GM21786 (cell line): ENCODE measurements at regions not wholly inside any gene's neighbourhood (a gene's known extent, or its start where the extent isn't known, plus 50 kb on each side); places are given as distances from the start of the nearest gene placed in this dataset.
A peak's percentile ranks its signal among the peaks of the same experiment; 100 is the strongest.
"Not testable (repeated sequence)": the region's sequence is repeated elsewhere in the genome, so short reads cannot be mapped to it uniquely, and the experiment has no call there.

Experiments
- ATAC-seq: cut with Tn5 transposase; IDR thresholded peaks from one replicate; pipeline ENCODE4 v1.9.1; 2021; ENCODE audit not compliant: unreplicated experiment

DNA sequence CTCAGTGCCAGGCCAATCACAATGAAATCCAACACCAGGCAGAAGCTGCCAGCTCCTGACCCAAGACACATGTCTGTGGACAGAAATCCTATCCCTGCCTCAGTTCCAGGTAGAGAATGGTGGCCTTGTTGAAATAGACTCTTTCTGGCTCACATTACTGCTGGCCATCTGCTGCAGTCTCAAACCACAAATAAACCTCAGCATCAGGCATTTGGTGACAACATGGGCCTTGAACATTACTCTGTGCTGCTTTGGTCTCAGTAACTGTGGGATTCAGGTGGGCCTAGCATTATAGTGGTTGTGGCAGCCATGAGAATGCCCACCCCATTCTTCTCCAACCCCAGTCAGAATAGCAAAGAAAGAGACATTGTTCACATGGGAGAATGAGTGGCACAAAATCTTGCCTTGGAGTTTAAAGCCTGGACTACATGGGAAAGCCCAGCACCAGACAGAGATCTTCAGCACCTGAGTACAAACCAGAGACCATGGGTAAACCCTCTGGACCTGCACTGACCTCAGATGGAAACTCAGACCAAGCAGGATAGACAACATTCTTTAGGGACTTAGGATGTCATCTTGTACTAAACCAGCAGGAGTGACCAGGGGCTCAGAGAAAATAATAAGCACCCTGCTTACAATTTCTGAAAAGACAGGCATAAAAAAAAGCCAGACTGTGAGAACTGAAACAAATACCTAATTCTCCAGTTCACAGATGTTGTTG is 50.4 kb upstream of the TRAM1L1 start:
- ATAC-seq: no peak

DNA sequence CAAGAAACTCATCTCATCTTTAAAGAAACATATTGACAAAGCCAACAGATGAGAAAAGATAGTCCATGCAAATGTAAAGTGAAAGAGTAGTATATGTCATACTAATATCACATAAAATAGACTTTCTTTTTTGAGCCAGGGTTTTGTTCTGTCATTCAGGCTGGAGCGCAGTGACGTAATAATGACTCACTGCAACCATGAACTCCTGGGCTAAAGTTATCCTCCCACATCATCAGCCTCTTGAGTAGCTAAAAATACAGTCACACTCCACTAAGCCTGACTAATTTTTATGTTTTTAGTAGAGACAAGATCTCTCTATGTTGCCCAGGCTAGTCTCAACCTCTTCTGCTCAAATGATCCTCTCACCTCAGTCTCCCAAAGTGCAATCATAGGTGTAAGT is 51.8 kb upstream of the TRAM1L1 start:
- ATAC-seq: no peak

GRCh38 chr4:117138732-117139131 is 53.4 kb upstream of the TRAM1L1 start:
- ATAC-seq: not testable (repeated sequence)

DNA sequence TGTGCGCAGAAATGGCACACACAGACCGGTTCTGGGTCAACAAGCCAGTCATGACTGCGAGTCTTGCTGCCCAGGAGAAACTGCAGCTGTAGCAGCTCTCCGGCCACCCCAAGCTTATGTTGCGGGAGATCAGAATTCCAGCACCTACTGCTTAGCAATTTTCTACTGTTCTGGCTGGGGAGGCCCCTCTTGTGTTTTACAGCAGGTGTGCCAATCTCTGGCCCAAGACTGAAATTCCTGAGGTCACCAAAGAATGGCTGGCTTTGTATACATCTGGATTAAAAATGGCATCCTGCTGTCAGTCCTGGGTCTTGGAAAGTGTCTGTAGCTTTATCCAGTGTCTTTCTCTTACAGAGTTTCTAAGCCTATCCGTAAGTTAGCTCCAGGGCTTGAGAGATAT is 68.9 kb upstream of the TRAM1L1 start:
- ATAC-seq: no peak

DNA sequence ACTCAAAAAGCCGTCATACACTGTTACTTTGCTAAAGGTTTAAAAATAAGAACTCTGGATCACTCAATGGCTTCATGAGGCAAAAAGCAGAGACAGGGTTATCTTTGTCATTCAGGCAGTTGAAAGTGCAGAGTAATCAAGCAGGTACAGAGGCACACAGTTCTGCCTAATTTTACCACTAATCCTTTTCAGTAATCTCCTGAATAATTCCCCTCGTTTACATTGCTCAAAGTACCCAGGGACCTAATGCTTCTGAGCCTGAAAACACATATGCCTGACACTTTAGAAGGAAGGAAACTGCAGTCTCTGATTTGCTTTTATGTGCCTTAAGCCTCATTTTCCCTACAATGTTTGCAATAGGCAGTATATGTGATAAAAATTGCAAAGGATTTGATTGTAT is 71.4 kb upstream of the TRAM1L1 start:
- ATAC-seq: no peak

DNA sequence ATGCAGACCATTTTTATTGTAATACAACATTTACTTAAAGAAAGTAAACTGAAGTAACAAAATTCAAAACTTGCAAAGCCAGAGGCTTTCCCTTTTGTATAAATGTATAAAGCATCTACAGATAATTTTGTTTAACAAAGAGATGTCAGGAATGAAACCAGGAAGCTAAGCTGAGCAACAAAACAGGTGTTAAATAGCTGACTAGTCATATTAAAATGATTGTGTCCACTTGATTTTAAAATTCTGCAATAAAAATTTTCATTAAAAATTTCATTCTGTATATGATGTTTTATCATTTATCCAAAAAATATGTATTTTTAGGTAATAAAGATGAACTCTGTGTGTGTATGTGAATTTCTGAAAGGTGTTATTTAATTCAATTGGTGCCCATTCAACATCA is 72.0 kb upstream of the TRAM1L1 start:
- no peak for ATAC-seq

- ATAC-seq: no peak
Measured at GRCh38 chr4:117162976-117163375, 77.6 kb upstream of the TRAM1L1 start.

GRCh38 chr4:117164338-117164737 is 79.0 kb upstream of the TRAM1L1 start:
- ATAC-seq: peak; percentile 51

GRCh38 chr4:117175369-117175768 is 90.0 kb upstream of the TRAM1L1 start:
- ATAC-seq: not testable (repeated sequence)

GRCh38 chr4:117203231-117203630 is 117.9 kb upstream of the TRAM1L1 start:
- ATAC-seq: no peak

GRCh38 chr4:117210551-117210950 is 125.2 kb upstream of the TRAM1L1 start:
- no peak for ATAC-seq

DNA sequence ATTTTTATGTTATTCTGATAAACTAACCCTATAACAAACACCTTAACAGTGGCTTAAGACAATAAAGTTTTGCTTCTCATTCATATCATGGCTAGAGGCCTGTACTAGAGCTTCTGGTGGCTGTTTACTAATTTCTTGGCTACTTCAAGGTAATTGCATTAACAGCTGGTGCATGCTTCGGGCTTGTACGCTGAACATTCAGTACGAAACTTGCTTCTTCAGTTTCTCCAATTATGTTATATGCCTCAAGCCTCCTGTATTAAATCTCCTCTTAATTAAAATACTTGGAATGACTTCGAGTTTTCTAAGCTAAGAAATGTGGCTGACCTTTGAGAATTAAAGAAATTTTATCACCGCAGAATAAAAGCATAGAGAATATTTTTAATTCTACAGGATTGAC is 138.9 kb upstream of the TRAM1L1 start:
- no peak for ATAC-seq

GRCh38 chr4:117225471-117225870 is 140.1 kb upstream of the TRAM1L1 start:
- no peak for ATAC-seq

- no peak for ATAC-seq
Measured at GRCh38 chr4:117227925-117228324, 142.5 kb upstream of the TRAM1L1 start.

DNA sequence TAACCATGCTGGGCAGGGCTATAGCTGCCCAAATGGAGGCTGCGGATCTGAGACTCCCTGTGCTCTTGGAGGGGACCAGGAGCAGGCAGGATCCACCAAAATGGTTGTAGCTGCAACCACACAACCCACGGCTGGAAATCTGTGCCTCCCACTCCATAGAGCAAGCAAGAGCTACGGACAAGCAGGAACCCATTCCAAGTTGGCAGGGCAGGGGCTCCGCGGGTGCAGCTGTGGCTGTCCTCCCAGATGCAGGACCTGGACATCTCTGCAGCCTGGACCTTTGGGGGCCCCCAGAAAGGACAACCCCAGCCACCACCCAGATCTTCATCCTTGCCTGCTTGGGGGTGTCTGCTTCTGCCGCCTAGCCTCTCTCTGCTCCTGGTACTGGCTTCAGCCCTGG is 154.1 kb upstream of the TRAM1L1 start:
- ATAC-seq: no peak

DNA sequence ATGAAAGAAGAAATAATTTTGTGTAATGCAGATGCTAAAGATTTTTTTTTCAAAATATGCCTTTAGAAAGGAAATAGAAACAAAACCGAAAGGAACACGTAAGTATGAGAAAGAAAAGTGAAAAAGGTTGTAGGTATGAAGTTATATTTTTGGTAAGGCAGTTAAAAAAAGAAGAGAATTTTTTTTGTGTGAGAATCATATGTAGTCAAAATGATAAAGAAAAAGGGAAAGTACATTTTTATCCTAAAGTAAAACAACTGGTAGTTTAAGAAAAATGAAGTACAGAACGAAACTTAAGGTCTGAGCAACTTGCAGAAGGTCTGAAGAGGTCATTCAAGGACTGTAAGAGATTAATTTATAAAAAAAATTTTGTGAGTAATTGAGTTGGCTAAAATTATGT is 164.0 kb upstream of the TRAM1L1 start:
- peak; percentile 99 for ATAC-seq

- no peak for ATAC-seq
Measured at GRCh38 chr4:117264072-117264471, 178.7 kb upstream of the TRAM1L1 start.

GRCh38 chr4:117267317-117267716 is 181.9 kb upstream of the TRAM1L1 start:
- no peak for ATAC-seq

DNA sequence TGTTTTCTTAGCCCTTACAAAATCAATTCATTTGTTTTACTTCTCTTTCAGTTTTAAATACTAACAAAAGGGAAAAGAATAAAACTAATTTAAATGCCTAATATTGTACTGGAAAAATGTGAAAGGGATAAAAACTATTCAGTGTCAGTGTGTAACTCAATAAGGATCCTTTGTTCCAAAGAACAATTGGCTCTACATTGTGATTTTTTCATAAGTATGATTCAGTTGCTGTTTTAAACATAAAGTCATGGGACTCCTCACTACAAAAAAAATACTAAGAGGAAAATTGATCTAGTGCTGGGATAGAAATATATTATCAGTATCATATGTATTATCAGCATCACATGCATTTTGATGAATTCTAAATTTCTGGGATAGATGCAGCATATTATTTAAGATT is 199.4 kb upstream of the TRAM1L1 start:
- no peak for ATAC-seq

DNA sequence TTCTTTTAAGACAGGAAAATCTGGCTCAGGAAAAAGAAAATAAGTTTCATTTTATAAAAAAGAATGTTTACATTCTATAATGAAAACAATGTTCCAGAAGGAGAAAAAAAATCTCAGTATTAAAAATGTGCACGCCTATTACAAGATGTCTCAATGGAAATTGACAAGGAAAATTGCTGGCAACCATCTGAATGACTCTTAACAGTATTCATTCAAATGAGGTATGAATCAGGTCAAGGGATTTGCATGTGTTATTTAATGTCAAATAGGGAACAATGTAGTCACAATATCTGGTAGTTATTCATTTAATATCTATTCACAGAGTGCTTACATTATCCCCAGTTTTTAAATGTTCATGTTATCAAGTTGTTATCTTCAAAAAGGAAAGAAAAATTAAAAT is 208.4 kb upstream of the TRAM1L1 start:
- no peak for ATAC-seq

- no peak for ATAC-seq
Measured at GRCh38 chr4:117302226-117302625, 216.8 kb upstream of the TRAM1L1 start.

DNA sequence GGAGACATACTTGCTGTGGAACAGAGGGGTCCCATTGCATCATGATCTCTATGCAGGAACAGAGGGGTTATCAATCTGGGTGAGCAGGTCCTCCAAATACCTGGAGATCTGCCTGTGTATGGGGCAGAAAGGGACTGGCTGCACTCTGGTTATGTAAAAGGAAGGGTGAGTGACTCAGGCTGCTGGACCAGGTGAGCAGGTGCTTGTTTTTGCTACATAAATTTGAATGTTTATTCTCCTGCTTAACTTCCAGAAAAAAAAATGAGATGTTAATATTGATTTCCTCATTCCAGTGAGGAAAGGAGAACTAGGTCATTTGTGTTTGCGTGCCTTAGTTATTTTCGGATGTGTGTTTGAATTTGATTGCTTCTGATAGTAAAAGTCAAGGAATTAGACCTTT is 225.8 kb upstream of the TRAM1L1 start:
- ATAC-seq: no peak

GRCh38 chr4:117311989-117312388 is 226.6 kb upstream of the TRAM1L1 start:
- no peak for ATAC-seq
